ENCODE measurements at regions not wholly inside any gene's neighbourhood (a gene's known extent, or its start where the extent isn't known, plus 50 kb on each side); places are given as distances from the start of the nearest gene placed in this dataset.

GRCh38 chr14:53330441-53330840 lies 177.3 kb upstream of the DDHD1 start:
- ATAC-seq (replicated peaks) (no peak), DNase-seq (no peak)
- no peaks in the 10 kb centered on the region for H3K27me3 Mint-ChIP-seq
- no peaks in the 10 kb centered on the region for H3K36me3 Mint-ChIP-seq
- no peak overlapping the region for H3K4me3 Mint-ChIP-seq
- H3K9me3 Mint-ChIP-seq: no peaks in the 10 kb centered on the region
- no peak overlapping the region for H3K27ac Mint-ChIP-seq
- no peaks in the 10 kb centered on the region for H3K4me1 Mint-ChIP-seq

GRCh38 chr14:53328841-53329240 lies 175.7 kb upstream of the DDHD1 start:
- no peak overlapping the region for H3K27ac Mint-ChIP-seq
- H3K9me3 Mint-ChIP-seq: no peaks in the 10 kb centered on the region
- ATAC-seq (replicated peaks) (no peak), DNase-seq (no peak)
- H3K4me1 Mint-ChIP-seq: no peaks in the 10 kb centered on the region
- no peak overlapping the region for H3K4me3 Mint-ChIP-seq
- no peaks in the 10 kb centered on the region for H3K36me3 Mint-ChIP-seq
- no peaks in the 10 kb centered on the region for H3K27me3 Mint-ChIP-seq

- H3K36me3 Mint-ChIP-seq: no peaks in the 10 kb centered on the region
- no peaks in the 10 kb centered on the region for H3K9me3 Mint-ChIP-seq
- no peak for ATAC-seq (replicated peaks)
- no peak overlapping the region for H3K27ac Mint-ChIP-seq
- no peak for DNase-seq
- no peaks in the 10 kb centered on the region for H3K4me1 Mint-ChIP-seq
- H3K4me3 Mint-ChIP-seq: no peak overlapping the region
- H3K27me3 Mint-ChIP-seq: no peaks in the 10 kb centered on the region
These were observed 174.6 kb upstream of the DDHD1 start for GRCh38 chr14:53327716-53328115.

GRCh38 chr14:53325176-53325806 lies 172.2 kb upstream of the DDHD1 start:
- no peaks in the 10 kb centered on the region for H3K27me3 Mint-ChIP-seq
- H3K4me3 Mint-ChIP-seq: no peak overlapping the region
- H3K9me3 Mint-ChIP-seq: peaks cover 0 to 4% of the 10 kb centered on the region in 2 donors
- no peaks in the 10 kb centered on the region for H3K36me3 Mint-ChIP-seq
- DNase-seq: no peak
- peak in 1 of 2 donors; percentile 16 for ATAC-seq (replicated peaks)
- no peaks in the 10 kb centered on the region for H3K4me1 Mint-ChIP-seq
- no peak overlapping the region for H3K27ac Mint-ChIP-seq

GRCh38 chr14:53316504-53316903 lies 163.4 kb upstream of the DDHD1 start:
- no peaks in the 10 kb centered on the region for H3K4me1 Mint-ChIP-seq
- H3K27ac Mint-ChIP-seq: no peak overlapping the region
- no peaks in the 10 kb centered on the region for H3K27me3 Mint-ChIP-seq
- DNase-seq: no peak
- no peak overlapping the region for H3K4me3 Mint-ChIP-seq
- peaks cover 15 to 27% of the 10 kb centered on the region in 2 donors for H3K36me3 Mint-ChIP-seq
- H3K9me3 Mint-ChIP-seq: peaks cover 6 to 29% of the 10 kb centered on the region in 2 donors
- ATAC-seq (replicated peaks): no peak

- DNase-seq (no peak), ATAC-seq (replicated peaks) (peak; percentile 70 to 81)
- H3K27ac Mint-ChIP-seq: no peak overlapping the region
- peaks cover 3 to 10% of the 10 kb centered on the region in 2 donors for H3K36me3 Mint-ChIP-seq
- no peak overlapping the region for H3K4me3 Mint-ChIP-seq
- peaks cover 9 to 23% of the 10 kb centered on the region in 2 donors for H3K4me1 Mint-ChIP-seq
- H3K9me3 Mint-ChIP-seq: peaks cover 11 to 23% of the 10 kb centered on the region in 2 donors
- peaks cover 5 to 6% of the 10 kb centered on the region in 2 donors for H3K27me3 Mint-ChIP-seq
These were observed 157.3 kb upstream of the DDHD1 start for GRCh38 chr14:53310412-53310811.

- Mint-ChIP-seq H3K4me3 (no peak overlapping the region), H3K27me3 (peaks cover 6 to 8% of the 10 kb centered on the region in 2 donors), H3K4me1 (peaks cover 9 to 23% of the 10 kb centered on the region in 2 donors), H3K9me3 (peaks cover 7% of the 10 kb centered on the region in 2 donors), H3K27ac (no peak overlapping the region), H3K36me3 (peaks cover 4 to 5% of the 10 kb centered on the region in 2 donors)
- DNase-seq (no peak), ATAC-seq (replicated peaks) (no peak)
These were observed 153.8 kb upstream of the DDHD1 start for GRCh38 chr14:53306911-53307310.

- Mint-ChIP-seq H3K9me3 (peaks cover 3 to 4% of the 10 kb centered on the region in 2 donors), H3K27ac (no peak overlapping the region), H3K4me3 (peak overlapping the region; percentile 69), H3K36me3 (peaks cover 2 to 4% of the 10 kb centered on the region in 2 donors), H3K4me1 (peaks cover 9 to 23% of the 10 kb centered on the region in 2 donors), H3K27me3 (peaks cover 6 to 8% of the 10 kb centered on the region in 2 donors)
- peak; percentile 46 to 53 for ATAC-seq (replicated peaks)
- no peak for DNase-seq
These were observed 153.2 kb upstream of the DDHD1 start for GRCh38 chr14:53306267-53306721.

- ATAC-seq (replicated peaks) (no peak), DNase-seq (no peak)
- Mint-ChIP-seq H3K4me3 (no peak overlapping the region), H3K4me1 (peaks cover 4 to 13% of the 10 kb centered on the region in 2 donors), H3K36me3 (peaks cover 0 to 3% of the 10 kb centered on the region in 2 donors), H3K9me3 (peaks cover 0 to 2% of the 10 kb centered on the region in 2 donors), H3K27me3 (peaks cover 6 to 8% of the 10 kb centered on the region in 2 donors), H3K27ac (no peak overlapping the region)
These were observed 151.7 kb upstream of the DDHD1 start for GRCh38 chr14:53304726-53305381.

GRCh38 chr14:53295985-53296582 lies 143.0 kb upstream of the DDHD1 start:
- peak; percentile 56 to 57 for ATAC-seq (replicated peaks)
- Mint-ChIP-seq H3K27ac (no peak overlapping the region), H3K9me3 (peaks cover 0 to 1% of the 10 kb centered on the region in 2 donors), H3K4me3 (no peak overlapping the region), H3K4me1 (no peaks in the 10 kb centered on the region), H3K36me3 (no peaks in the 10 kb centered on the region), H3K27me3 (no peaks in the 10 kb centered on the region)
- no peak for DNase-seq

GRCh38 chr14:53295372-53295771 lies 142.2 kb upstream of the DDHD1 start:
- H3K27ac Mint-ChIP-seq: no peak overlapping the region
- no peak overlapping the region for H3K4me3 Mint-ChIP-seq
- no peaks in the 10 kb centered on the region for H3K36me3 Mint-ChIP-seq
- peaks cover 0 to 1% of the 10 kb centered on the region in 2 donors for H3K9me3 Mint-ChIP-seq
- H3K4me1 Mint-ChIP-seq: no peaks in the 10 kb centered on the region
- DNase-seq (no peak), ATAC-seq (replicated peaks) (no peak)
- H3K27me3 Mint-ChIP-seq: no peaks in the 10 kb centered on the region

GRCh38 chr14:53286301-53286700 lies 133.2 kb upstream of the DDHD1 start:
- H3K36me3 Mint-ChIP-seq: peaks cover 0 to 1% of the 10 kb centered on the region in 2 donors
- no peaks in the 10 kb centered on the region for H3K4me1 Mint-ChIP-seq
- no peak for ATAC-seq (replicated peaks)
- H3K27ac Mint-ChIP-seq: no peak overlapping the region
- no peaks in the 10 kb centered on the region for H3K27me3 Mint-ChIP-seq
- DNase-seq: no peak
- no peaks in the 10 kb centered on the region for H3K9me3 Mint-ChIP-seq
- no peak overlapping the region for H3K4me3 Mint-ChIP-seq

GRCh38 chr14:53285821-53286220 lies 132.7 kb upstream of the DDHD1 start:
- H3K4me1 Mint-ChIP-seq: no peaks in the 10 kb centered on the region

GRCh38 chr14:53285064-53285463 lies 131.9 kb upstream of the DDHD1 start:
- peaks cover 4 to 5% of the 10 kb centered on the region in 2 donors for H3K36me3 Mint-ChIP-seq
- no peaks in the 10 kb centered on the region for H3K4me1 Mint-ChIP-seq
- DNase-seq (no peak), ATAC-seq (replicated peaks) (no peak)
- H3K27me3 Mint-ChIP-seq: no peaks in the 10 kb centered on the region
- peak overlapping the region; percentile 47 for H3K27ac Mint-ChIP-seq
- peaks cover 5 to 6% of the 10 kb centered on the region in 2 donors for H3K9me3 Mint-ChIP-seq
- H3K4me3 Mint-ChIP-seq: no peak overlapping the region

More at GRCh38 chr14:53285821-53286220, 132.7 kb upstream of the DDHD1 start:
- H3K4me3 Mint-ChIP-seq: no peak overlapping the region
- H3K36me3 Mint-ChIP-seq: peaks cover under 1 to 2% of the 10 kb centered on the region in 2 donors
- DNase-seq: no peak
- H3K27me3 Mint-ChIP-seq: no peaks in the 10 kb centered on the region
- no peak for ATAC-seq (replicated peaks)
- H3K27ac Mint-ChIP-seq: no peak overlapping the region
- H3K9me3 Mint-ChIP-seq: peaks cover under 1 to 1% of the 10 kb centered on the region in 2 donors
